ENCODE measurements at regions not wholly inside any gene's neighbourhood (a gene's known extent, or its start where the extent isn't known, plus 50 kb on each side); places are given as distances from the start of the nearest gene placed in this dataset.
"Not testable (repeated sequence)": the region's sequence is repeated elsewhere in the genome, so short reads cannot be mapped to it uniquely, and the experiment has no call there.

GRCh38 chr1:83239568-83239967 is 759.4 kb downstream of the TTLL7 start:
- not testable (repeated sequence) for TF ChIP-seq POLR2AphosphoS5 (IDR thresholded peaks at IDR 0.05)
- TF ChIP-seq, protein P1, sequence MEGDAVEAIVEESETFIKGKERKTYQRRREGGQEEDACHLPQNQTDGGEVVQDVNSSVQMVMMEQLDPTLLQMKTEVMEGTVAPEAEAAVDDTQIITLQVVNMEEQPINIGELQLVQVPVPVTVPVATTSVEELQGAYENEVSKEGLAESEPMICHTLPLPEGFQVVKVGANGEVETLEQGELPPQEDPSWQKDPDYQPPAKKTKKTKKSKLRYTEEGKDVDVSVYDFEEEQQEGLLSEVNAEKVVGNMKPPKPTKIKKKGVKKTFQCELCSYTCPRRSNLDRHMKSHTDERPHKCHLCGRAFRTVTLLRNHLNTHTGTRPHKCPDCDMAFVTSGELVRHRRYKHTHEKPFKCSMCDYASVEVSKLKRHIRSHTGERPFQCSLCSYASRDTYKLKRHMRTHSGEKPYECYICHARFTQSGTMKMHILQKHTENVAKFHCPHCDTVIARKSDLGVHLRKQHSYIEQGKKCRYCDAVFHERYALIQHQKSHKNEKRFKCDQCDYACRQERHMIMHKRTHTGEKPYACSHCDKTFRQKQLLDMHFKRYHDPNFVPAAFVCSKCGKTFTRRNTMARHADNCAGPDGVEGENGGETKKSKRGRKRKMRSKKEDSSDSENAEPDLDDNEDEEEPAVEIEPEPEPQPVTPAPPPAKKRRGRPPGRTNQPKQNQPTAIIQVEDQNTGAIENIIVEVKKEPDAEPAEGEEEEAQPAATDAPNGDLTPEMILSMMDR (IDR thresholded peaks at IDR 0.05), result not testable (repeated sequence)

Data from upper lobe of left lung (tissue), 4 donors.